ENCODE measurements at regions not wholly inside any gene's neighbourhood (a gene's known extent, or its start where the extent isn't known, plus 50 kb on each side); places are given as distances from the start of the nearest gene placed in this dataset.
A peak's percentile ranks its signal among the peaks of the same experiment; 100 is the strongest.

DNA sequence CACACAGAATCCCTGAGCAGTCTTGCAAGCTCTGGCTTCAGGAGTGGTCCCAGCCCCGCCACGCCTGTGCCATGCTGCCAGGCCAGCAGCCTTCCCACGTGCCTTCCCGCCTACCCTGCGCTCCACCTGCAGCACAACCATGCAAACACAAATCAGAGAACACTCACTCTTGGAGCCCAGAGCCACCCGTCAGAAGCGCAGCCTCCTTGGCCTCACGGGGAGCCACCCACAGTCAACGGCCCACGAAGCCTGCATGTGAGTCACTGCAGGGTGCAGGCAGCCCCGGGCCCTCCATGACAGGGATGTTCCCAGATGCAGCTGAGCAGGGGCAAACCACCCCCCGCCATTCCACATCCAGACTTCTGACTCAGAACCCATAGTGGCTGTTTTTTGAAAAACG lies 217.0 kb downstream of the DLL1 start:
- no peak for DNase-seq (ENCODE audit: low read depth)
- TF ChIP-seq, protein P1, sequence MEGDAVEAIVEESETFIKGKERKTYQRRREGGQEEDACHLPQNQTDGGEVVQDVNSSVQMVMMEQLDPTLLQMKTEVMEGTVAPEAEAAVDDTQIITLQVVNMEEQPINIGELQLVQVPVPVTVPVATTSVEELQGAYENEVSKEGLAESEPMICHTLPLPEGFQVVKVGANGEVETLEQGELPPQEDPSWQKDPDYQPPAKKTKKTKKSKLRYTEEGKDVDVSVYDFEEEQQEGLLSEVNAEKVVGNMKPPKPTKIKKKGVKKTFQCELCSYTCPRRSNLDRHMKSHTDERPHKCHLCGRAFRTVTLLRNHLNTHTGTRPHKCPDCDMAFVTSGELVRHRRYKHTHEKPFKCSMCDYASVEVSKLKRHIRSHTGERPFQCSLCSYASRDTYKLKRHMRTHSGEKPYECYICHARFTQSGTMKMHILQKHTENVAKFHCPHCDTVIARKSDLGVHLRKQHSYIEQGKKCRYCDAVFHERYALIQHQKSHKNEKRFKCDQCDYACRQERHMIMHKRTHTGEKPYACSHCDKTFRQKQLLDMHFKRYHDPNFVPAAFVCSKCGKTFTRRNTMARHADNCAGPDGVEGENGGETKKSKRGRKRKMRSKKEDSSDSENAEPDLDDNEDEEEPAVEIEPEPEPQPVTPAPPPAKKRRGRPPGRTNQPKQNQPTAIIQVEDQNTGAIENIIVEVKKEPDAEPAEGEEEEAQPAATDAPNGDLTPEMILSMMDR (conservative IDR thresholded peaks at IDR 0.05; ENCODE audit: control insufficient read depth, insufficient read depth, low read depth, low read length) = no peak
- no peak overlapping the region for H3K4me3 ChIP-seq (ENCODE audit: control insufficient read depth, low read depth, low read length)

DNA sequence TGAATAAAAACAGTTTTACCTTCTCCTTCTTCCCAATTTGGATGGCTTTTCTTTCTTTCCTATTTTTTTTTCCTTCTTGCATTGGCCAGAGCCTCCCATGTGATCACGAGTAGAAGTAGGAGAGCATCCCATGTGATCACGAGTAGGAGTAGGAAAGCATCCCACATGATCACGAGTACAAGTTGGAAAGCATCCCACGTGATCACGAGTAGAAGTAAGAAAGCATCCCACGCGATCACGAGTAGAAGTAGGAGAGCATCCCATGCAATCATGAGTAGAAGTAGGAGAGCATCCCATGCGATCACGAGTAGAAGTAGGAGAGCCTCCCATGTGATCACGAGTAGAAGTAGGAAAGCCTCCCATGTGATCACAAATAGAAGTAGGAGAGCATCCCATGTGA lies 218.6 kb downstream of the DLL1 start:
- H3K4me3 ChIP-seq (ENCODE audit: control insufficient read depth, low read depth, low read length) = no peak overlapping the region
- DNase-seq (ENCODE audit: low read depth) = no peak
- TF ChIP-seq, protein P1 (conservative IDR thresholded peaks at IDR 0.05; ENCODE audit: control insufficient read depth, insufficient read depth, low read depth, low read length) = no peak

DNA sequence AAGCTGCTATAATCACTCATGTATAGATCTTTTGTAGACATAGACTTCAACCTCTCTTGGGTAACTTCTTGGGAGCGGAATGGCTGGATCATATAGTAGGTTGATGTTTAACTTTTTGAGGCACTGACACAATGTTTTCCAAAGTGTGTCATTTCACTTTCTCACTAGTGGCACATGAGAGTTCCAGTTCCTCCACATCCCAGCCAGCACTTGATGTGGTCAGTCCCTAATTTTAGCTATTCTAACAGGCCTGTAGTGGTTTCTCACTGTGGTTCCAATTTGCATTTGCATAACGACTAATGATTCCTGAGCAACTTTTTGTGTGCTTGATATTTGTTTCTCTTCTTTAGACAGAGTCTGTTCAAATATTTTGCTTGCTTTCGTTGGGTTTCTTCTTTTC lies 221.3 kb downstream of the DLL1 start:
- no peak for DNase-seq (ENCODE audit: low read depth)
- TF ChIP-seq, protein P1 (conservative IDR thresholded peaks at IDR 0.05; ENCODE audit: control insufficient read depth, insufficient read depth, low read depth, low read length) = no peak
- no peak overlapping the region for H3K4me3 ChIP-seq (ENCODE audit: control insufficient read depth, low read depth, low read length)

DNA sequence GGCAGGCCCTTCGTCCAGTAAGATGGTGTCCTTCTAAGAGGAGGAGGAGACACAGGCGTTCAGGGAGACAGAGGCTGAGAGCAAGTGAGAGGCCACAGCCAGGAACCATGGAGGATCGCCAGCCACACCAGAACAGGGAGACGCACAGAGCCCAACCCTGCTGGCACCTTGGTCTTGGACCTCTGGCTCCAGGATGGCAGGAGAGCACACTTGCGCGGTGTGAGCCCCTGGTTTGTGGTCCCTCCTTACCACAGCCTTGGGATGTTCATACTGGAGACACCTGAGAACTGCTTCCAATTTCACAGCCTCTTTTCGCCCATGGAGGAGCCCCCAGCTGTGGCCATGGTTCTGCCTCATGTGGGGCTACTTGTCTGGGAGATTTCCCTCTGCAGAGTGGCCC lies 222.4 kb downstream of the DLL1 start:
- no peak for DNase-seq (ENCODE audit: low read depth)

DNA sequence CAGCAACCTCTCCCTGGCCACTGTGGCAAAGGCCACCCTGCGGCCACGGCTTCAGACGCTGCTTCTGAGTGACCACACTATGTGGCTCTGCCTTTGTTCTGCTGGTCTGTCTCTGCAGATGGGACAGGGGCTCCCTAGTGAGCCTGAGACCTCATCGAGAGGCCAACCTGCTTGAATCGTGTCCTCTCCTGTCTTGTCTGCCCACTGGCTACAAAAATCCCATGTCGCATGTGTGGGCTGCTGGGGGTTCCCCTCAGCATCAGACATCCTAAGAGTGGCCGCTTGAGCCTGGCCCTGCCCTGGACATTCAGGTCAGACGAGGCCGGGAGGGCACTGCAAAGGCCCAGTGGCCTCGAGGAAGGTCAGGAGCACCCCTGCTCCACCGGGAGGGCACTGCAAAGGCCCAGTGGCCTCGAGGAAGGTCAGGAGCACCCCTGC lies 222.9 kb downstream of the DLL1 start:
- no peak overlapping the region for H3K4me3 ChIP-seq (ENCODE audit: control insufficient read depth, low read depth, low read length)
- DNase-seq (ENCODE audit: low read depth) = no peak
- TF ChIP-seq, protein P1 (conservative IDR thresholded peaks at IDR 0.05; ENCODE audit: control insufficient read depth, insufficient read depth, low read depth, low read length) = no peak

More for the DNA sequence above, 222.4 kb downstream of the DLL1 start:
- no peak overlapping the region for H3K4me3 ChIP-seq (ENCODE audit: control insufficient read depth, low read depth, low read length)
- TF ChIP-seq, protein P1 (conservative IDR thresholded peaks at IDR 0.05; ENCODE audit: control insufficient read depth, insufficient read depth, low read depth, low read length) = no peak

DNA sequence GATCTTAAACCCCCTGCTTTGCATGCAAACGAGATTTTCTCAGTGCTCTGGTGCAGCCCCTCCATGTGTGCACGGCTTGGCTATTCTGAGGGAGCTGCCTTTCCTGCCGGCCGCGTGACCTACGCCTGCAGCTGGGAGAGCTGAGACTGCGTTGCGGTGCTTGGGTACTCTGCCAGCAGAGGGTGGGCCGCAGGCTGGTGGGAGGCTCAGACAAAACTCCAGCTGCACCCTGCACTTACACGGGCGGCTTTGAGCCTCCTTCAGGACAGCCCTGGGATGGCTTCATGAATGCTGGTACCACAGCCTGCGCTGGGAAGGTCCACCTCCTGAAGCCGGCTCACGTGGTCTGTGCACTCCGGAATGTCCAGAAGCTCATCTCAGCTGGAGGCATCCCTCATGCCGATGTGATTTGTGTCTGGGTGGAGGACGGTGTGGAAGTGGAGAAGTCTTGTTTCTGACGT lies 223.7 kb downstream of the DLL1 start:
- TF ChIP-seq, protein P1 (conservative IDR thresholded peaks at IDR 0.05; ENCODE audit: control insufficient read depth, insufficient read depth, low read depth, low read length) = no peak
- DNase-seq (ENCODE audit: low read depth) = peak; percentile 33
- H3K4me3 ChIP-seq (ENCODE audit: control insufficient read depth, low read depth, low read length) = no peak overlapping the region

DNA sequence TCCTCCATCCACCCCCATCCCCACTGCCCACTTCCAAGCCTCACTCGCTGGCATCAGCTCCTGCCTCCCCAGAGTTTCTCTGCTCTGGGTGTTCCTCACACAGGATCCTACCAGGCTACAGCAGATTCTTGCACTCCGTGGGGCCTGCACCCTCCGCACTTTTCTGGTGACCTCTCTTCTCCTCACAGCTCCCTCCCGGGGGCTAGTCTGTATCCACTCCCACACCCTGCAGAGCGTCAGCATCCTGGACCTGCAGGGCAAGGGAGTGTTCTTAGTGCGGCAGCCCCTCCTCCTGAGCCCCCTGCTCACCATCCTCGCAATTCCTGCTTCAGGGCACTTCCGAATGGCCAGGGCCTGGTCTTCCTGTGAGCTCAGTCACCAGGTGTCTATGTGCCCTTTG lies 224.2 kb downstream of the DLL1 start:
- TF ChIP-seq, protein P1 (conservative IDR thresholded peaks at IDR 0.05; ENCODE audit: control insufficient read depth, insufficient read depth, low read depth, low read length) = no peak
- no peak overlapping the region for H3K4me3 ChIP-seq (ENCODE audit: control insufficient read depth, low read depth, low read length)
- DNase-seq (ENCODE audit: low read depth) = no peak

Measured in fibroblast of mammary gland (primary cell).